ENCODE measurements at regions not wholly inside any gene's neighbourhood (a gene's known extent, or its start where the extent isn't known, plus 50 kb on each side); places are given as distances from the start of the nearest gene placed in this dataset.

DNA sequence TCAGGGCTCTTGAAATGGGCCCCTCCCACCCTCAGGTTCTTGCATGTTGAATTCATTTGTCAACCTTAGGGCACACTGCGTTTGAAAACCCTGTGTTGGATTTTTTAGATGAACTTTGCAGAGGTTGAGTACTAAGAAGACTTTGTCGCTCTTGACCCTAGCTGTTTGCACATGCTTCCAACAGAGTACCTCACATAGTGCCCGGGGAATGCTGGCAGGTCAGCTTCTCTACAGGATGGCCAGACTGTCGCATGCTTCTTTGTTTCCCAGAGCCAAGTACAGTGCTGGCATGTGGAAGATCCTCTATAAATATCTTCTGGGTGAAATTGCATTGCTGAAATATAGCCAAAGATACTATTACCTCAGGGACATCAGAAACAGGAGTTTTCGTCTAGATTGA is 59.9 kb downstream of the FAT3 start:
- TF ChIP-seq EZH2phosphoT487 (IDR thresholded peaks at IDR 0.05; ENCODE audit: borderline replicate concordance, low read depth) = no peak
- no peak for TF ChIP-seq PBX3 (IDR thresholded peaks at IDR 0.05)
- TF ChIP-seq, protein P1, sequence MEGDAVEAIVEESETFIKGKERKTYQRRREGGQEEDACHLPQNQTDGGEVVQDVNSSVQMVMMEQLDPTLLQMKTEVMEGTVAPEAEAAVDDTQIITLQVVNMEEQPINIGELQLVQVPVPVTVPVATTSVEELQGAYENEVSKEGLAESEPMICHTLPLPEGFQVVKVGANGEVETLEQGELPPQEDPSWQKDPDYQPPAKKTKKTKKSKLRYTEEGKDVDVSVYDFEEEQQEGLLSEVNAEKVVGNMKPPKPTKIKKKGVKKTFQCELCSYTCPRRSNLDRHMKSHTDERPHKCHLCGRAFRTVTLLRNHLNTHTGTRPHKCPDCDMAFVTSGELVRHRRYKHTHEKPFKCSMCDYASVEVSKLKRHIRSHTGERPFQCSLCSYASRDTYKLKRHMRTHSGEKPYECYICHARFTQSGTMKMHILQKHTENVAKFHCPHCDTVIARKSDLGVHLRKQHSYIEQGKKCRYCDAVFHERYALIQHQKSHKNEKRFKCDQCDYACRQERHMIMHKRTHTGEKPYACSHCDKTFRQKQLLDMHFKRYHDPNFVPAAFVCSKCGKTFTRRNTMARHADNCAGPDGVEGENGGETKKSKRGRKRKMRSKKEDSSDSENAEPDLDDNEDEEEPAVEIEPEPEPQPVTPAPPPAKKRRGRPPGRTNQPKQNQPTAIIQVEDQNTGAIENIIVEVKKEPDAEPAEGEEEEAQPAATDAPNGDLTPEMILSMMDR (IDR thresholded peaks at IDR 0.05) = no peak
- TF ChIP-seq JUND (IDR thresholded peaks at IDR 0.05) = no peak
- no peak for TF ChIP-seq SIN3A (IDR thresholded peaks at IDR 0.05; ENCODE audit: borderline replicate concordance, low read depth, low read length)
- no peak for TF ChIP-seq REST (IDR thresholded peaks at IDR 0.05; ENCODE audit: low read depth, low read length)
- TF ChIP-seq TCF12 (IDR thresholded peaks at IDR 0.05) = no peak
- TF ChIP-seq RAD21 (IDR thresholded peaks at IDR 0.05; ENCODE audit: low read length) = no peak
- TF ChIP-seq FOXJ3 (CRISPR knock-in tag; IDR thresholded peaks at IDR 0.05) = no peak
- no peak for TF ChIP-seq YY1 (IDR thresholded peaks at IDR 0.05; ENCODE audit: low read depth)
- TF ChIP-seq GATA2 (CRISPR knock-in tag; IDR thresholded peaks at IDR 0.05) = no peak
- no peak for TF ChIP-seq MAX (IDR thresholded peaks at IDR 0.05; ENCODE audit: low read depth)
- no peak for TF ChIP-seq EP300 (IDR thresholded peaks at IDR 0.05; ENCODE audit: borderline replicate concordance in 1 of 2, low read depth in 1 of 2, low read length in 1 of 2)

Data from SK-N-SH (cell line).